Activated CD4-positive, alpha-beta T cell treated with anti-CD3 and anti-CD28 coated beads for 48 hours (primary cell): ENCODE measurements at regions not wholly inside any gene's neighbourhood (a gene's known extent, or its start where the extent isn't known, plus 50 kb on each side); places are given as distances from the start of the nearest gene placed in this dataset.

Experiments
- DNase-seq: peaks from one replicate; pipeline ENCODE4 v3.0.0-alpha.2; 2020

DNA sequence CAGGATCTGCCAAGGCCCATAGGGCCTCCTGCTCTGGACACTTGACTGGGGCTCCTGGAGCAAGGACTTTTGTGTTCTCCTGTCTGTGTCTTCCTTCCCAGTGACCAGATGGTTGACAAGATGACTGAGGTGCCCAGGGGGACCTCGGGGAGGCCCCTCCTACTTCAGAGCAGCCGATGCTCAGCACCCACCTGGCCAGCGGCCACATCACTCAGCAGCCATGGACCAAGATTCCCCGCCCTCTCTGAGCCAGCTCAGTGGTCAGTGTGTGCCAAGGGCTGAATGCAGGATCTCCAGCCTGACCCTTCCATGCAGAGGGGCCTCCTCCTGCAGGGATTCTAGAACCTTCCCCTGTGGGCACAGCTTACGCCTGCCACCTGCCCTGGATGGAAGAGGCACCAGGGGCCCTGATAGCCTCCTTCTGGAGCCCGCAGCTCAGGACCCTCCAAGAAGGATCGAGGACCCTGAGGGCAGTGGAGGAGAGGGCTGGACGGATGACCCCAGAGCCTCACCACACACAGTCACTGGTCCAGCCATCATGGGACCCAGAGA, 87.4 kb upstream of the GPC1 start:
- DNase-seq: no peak

GRCh38 chr2:240348522-240348921, 86.9 kb upstream of the GPC1 start:
- no peak for DNase-seq

GRCh38 chr2:240349133-240350005, 86.1 kb upstream of the GPC1 start:
- DNase-seq: no peak

GRCh38 chr2:240350006-240350355, 85.5 kb upstream of the GPC1 start:
- no peak for DNase-seq

DNA sequence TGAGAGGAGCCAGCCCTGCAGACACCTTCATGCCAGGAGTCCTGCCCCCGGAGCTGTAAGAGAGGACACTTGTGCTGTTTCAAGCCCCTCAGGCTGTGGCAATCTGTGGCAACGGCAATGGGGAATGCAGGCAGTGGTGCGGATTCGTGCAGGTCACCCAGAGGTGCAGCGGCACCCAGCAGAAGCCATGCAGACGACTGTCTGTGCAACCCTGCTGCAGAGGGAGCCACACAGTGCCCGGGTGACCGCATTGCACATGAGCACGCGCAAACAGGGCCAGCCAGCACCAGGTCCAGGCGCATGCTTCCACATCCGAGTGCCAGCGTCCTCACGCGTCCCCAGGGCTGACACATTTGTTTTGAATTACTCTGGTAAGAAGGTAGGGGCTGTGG, 84.8 kb upstream of the GPC1 start:
- no peak for DNase-seq

DNA sequence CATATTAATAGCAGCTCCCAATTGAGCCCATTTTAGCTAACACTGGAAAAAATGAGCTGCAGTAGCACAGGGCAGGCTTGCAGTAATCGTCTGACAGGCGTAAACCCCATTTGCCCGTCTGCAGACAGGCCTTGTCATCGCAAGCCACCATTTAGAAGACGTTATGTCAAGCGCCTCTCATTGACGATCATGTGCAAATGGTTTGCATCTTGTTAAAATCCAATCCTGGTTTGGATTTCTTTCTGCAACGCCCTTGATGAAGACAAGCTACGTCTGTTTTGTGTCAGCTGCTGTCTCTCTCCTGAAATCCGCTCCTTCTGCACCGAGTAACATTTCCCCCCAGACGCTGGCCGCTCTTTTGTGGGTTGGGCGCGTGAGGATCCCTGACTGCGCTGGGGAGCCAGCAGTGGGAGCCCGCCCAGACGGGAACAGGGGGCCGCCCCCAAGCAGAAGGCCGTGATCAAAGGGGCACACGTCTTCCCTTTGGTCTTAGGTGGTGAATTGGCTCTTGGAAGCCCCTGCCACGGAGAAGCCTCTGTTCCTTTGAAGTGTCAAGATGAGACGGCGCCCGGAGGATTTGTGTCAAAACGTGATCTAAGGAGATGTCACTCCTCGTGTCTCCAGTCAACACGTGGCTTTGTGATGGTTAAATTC, 84.2 kb upstream of the GPC1 start:
- DNase-seq: no peak

DNA sequence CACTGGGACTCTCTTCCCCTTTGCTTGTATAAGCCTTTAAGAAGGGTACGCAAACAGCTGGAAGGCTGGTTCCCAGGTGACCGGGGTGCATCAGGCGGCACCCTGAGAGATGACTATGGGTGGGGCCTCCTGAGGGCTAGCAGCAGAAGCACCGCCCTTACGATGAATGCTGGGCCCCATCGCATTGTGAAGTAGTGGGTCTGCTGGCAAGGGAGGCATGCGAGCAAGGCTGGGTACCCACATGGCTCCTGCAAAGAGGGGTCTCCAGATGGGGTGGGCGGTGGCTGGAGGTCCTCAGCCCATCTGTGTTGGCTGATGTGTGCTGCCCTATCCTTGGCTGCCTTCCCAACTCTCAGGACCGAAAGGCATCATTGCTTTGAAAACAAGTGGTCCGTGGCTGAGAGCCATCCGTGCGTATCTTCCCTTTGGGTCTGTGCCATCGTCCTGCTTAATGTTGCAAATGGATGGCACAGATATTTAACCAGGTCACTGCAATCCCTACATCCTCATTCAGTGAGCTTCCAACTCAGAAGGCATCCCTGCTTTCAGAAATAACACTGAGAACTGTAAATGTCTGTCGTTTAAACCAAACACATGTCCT, 83.5 kb upstream of the GPC1 start:
- no peak for DNase-seq

GRCh38 chr2:240353086-240353798, 82.2 kb upstream of the GPC1 start:
- DNase-seq: no peak

- DNase-seq: no peak
Measured at GRCh38 chr2:240353944-240354343, 81.5 kb upstream of the GPC1 start.

- no peak for DNase-seq
Measured at GRCh38 chr2:240355001-240355891, 80.2 kb upstream of the GPC1 start.

GRCh38 chr2:240355962-240356361, 79.5 kb upstream of the GPC1 start:
- no peak for DNase-seq

GRCh38 chr2:240356700-240357640, 78.5 kb upstream of the GPC1 start:
- DNase-seq: no peak

DNA sequence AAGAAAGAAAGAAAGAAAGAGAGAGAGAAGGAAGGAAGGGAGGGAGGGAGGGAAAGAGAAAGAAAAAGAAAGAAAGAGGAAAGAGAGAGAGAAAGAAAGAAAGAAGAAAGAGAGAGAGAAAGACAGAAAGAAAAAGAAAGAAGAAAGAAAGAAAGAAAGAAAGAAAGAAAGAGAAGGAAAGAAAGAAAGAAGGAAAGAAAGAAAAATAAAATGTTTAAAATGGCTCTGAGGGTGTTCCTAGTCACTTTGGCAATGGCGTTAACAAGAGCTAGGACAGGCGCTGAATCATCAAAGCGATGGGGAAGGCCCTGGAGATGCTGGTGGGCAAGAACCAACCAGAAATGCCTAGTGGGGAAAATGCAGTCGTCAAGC, 77.8 kb upstream of the GPC1 start:
- DNase-seq: no peak

- DNase-seq: no peak
Measured at GRCh38 chr2:240358080-240358479, 77.4 kb upstream of the GPC1 start.

- DNase-seq: no peak
Measured at GRCh38 chr2:240358821-240359397, 76.6 kb upstream of the GPC1 start.

DNA sequence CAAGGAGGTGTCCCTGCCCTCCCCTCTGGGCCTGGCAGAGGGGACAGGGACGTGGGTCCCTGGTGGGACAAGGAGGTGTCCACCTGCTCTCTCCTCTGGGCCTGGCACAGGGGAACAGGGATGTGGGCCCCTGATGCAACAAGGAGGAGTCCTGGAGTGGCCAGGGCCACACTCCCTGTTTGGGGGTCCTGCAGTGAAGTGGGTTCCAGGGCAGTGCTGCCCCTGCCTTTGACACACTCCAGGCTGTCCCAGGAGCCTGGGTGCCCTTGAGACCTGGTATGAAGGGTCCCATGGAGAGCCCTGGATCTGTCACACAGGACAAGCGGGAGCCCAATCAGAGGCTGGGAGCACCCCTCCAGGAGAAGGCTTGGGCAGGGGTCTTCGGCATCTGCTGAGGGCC, 75.8 kb upstream of the GPC1 start:
- no peak for DNase-seq

GRCh38 chr2:240360645-240361475, 74.6 kb upstream of the GPC1 start:
- no peak for DNase-seq

GRCh38 chr2:240362216-240362755, 73.2 kb upstream of the GPC1 start:
- no peak for DNase-seq
